Suprapubic skin (tissue), 4 donors: ENCODE measurements at regions not wholly inside any gene's neighbourhood (a gene's known extent, or its start where the extent isn't known, plus 50 kb on each side); places are given as distances from the start of the nearest gene placed in this dataset.
A peak's percentile ranks its signal among the peaks of the same experiment; 100 is the strongest.

Experiments used
- DNase-seq, 2 donors: peaks; one replicate each; pipeline ENCODE4 v3.0.0-alpha.2; 2019; ENCODE audit warnings: low spot score in 2 of 2
- H3K27ac ChIP-seq: fragments of 200-600 bp; sonication (generic); one replicate; pipeline ENCODE4 v1.5.1; 2019
- H3K27me3 ChIP-seq: fragments of 200-600 bp; sonication (generic); one replicate; pipeline ENCODE4 v1.5.1; 2019
- H3K36me3 ChIP-seq: fragments of 200-600 bp; sonication (generic); one replicate; pipeline ENCODE4 v1.5.1; 2019
- H3K4me1 ChIP-seq: fragments of 200-600 bp; sonication (generic); one replicate; pipeline ENCODE4 v1.5.1; 2019
- H3K4me3 ChIP-seq: fragments of 200-600 bp; sonication (generic); one replicate; pipeline ENCODE4 v1.5.1; 2019; ENCODE audit warnings: mild to moderate bottlenecking
- H3K9me3 ChIP-seq: fragments of 200-600 bp; sonication (generic); one replicate; pipeline ENCODE4 v1.5.1; 2019
- EP300 ChIP-seq: sonication (generic); formaldehyde crosslinking; IDR thresholded peaks from one replicate; pipeline ENCODE4 v1.6.1; 2017; ENCODE audit warnings: antibody characterized with exemption
- POLR2A ChIP-seq, 2 donors: fragments of 450-650 bp; IDR thresholded peaks; one replicate each; pipeline ENCODE4 v1.6.1; 2017; ENCODE audit warnings: antibody characterized with exemption in 2 of 2, mild to moderate bottlenecking in 2 of 2, moderate library complexity in 2 of 2
- POLR2AphosphoS5 ChIP-seq, 3 donors: sonication (generic); formaldehyde crosslinking; IDR thresholded peaks; one replicate each; pipeline ENCODE4 v1.6.1; 2017; ENCODE audit warnings: antibody characterized with exemption in 3 of 3
- WGBS: methylation state at CpG from one replicate; pipeline ENCODE4 v1.1.5; 2018; 5-methylcytosine and 5-hydroxymethylcytosine counted together
- TF ChIP-seq, protein P1 (sequence below), 2 donors: fragments of 200-600 bp in 1 of 2; fragments of 450-650 bp in 1 of 2; sonication (generic) in 1 of 2; IDR thresholded peaks; one replicate each; pipeline ENCODE4 v1.5.1; 2016 to 2019; ENCODE audit warnings: antibody characterized with exemption in 2 of 2, mild to moderate bottlenecking in 1 of 2, moderate library complexity in 1 of 2

DNA sequence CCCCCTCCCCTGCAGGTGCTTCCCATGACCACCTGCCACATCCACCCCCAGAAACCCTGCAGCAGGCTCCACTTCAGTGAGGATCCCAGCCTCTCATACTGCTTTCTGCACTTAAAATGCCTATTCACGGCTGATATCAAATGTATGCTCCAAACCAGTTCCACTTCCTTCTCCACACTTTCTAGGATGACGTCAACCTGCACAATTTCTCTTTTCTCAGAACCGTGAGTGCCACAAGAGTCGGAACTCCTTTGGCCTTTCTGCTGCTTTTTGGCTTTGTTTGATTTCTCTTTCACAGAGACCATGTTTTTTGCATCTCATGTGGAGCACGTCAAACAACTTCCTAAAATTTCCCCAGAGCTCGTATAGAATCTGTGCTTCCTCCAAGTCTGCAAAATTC, 378.8 kb upstream of the TNRC6C start:
- WGBS: 73% methylated on average over 6 of the region's 6 CpGs
- TF ChIP-seq, protein P1, sequence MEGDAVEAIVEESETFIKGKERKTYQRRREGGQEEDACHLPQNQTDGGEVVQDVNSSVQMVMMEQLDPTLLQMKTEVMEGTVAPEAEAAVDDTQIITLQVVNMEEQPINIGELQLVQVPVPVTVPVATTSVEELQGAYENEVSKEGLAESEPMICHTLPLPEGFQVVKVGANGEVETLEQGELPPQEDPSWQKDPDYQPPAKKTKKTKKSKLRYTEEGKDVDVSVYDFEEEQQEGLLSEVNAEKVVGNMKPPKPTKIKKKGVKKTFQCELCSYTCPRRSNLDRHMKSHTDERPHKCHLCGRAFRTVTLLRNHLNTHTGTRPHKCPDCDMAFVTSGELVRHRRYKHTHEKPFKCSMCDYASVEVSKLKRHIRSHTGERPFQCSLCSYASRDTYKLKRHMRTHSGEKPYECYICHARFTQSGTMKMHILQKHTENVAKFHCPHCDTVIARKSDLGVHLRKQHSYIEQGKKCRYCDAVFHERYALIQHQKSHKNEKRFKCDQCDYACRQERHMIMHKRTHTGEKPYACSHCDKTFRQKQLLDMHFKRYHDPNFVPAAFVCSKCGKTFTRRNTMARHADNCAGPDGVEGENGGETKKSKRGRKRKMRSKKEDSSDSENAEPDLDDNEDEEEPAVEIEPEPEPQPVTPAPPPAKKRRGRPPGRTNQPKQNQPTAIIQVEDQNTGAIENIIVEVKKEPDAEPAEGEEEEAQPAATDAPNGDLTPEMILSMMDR (IDR thresholded peaks at IDR 0.05): no peak
- no peak for TF ChIP-seq POLR2AphosphoS5 (IDR thresholded peaks at IDR 0.05)
- TF ChIP-seq EP300: no peak
- no peak for TF ChIP-seq POLR2A (IDR thresholded peaks at IDR 0.05)
- Histone ChIP-seq H3K36me3 (no peaks in the 10 kb centered on the region), H3K4me1 (no peaks in the 10 kb centered on the region), H3K27ac (no peak overlapping the region), H3K4me3 (no peak overlapping the region), H3K9me3 (no peaks in the 10 kb centered on the region), H3K27me3 (no peaks in the 10 kb centered on the region)
- peak in 1 of 2 donors; percentile 6 for DNase-seq

DNA sequence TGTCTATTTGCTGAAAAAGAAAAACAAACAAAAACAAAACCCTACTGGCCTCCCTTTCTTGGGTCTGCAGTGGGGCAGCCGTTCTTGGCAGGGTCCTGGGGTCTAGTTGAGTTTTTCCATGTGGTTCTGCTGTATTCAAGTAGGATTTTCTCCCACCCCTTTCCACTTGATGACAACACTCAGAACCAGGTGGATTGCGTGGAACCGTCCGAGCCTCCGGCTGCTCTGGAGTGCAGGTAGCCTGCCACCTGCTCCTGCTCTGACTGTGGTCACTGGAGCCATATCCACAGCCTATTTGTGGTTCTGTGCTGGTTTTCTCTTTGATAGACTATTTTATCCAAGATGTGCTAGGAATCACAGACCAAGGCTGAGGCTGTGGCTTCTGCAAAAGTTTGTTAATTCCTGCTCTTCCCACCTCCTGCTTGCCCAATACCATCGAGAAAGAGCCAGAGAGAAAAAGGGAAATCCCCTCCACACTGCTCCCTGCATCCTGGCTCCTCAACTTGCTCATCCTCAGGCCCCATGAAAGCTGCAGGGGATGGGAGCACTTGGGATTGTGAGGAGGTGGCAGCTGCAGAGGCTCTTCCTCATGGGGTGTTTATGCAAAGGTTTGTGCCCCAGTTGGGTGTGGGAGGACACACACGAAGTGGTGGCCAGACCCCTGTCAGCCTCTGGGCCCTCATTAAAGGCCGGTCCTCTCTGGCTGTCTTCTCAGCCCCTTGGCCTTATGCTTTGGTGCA, 377.8 kb upstream of the TNRC6C start:
- DNase-seq: peak; percentile 22 to 53
- TF ChIP-seq EP300 (no peak), POLR2A (IDR thresholded peaks at IDR 0.05) (no peak), POLR2AphosphoS5 (IDR thresholded peaks at IDR 0.05) (no peak)
- TF ChIP-seq, protein P1 (IDR thresholded peaks at IDR 0.05): no peak
- no peaks in the 10 kb centered on the region for H3K36me3 ChIP-seq
- no peak overlapping the region for H3K4me3 ChIP-seq
- no peaks in the 10 kb centered on the region for H3K4me1 ChIP-seq
- H3K27ac ChIP-seq: no peak overlapping the region
- no peaks in the 10 kb centered on the region for H3K9me3 ChIP-seq
- WGBS: 71% methylated on average over 8 of the region's 8 CpGs
- no peaks in the 10 kb centered on the region for H3K27me3 ChIP-seq

DNA sequence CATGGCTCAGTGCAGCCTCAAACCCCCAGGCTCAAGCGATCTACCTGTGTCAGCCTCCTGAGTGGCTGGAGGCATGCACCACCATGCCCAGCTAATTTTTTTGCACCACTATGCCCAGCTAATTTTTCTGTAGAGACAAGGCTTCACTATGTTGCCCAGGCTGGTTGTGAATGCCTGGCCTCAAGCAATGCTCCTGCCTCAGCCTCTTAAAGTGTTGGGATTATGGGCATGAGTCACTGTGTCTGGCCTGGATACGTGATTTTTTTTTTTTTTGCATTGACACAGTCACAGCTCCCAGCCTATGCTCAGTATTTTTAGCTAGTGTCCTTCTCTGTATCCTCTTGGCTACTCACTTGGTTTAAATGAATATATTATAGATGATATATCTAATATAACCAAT, 377.0 kb upstream of the TNRC6C start:
- 49% methylated on average over 2 of the region's 2 CpGs for WGBS
- peak in 1 of 2 donors; percentile 4 for DNase-seq
- no peaks in the 10 kb centered on the region for H3K4me1 ChIP-seq

DNA sequence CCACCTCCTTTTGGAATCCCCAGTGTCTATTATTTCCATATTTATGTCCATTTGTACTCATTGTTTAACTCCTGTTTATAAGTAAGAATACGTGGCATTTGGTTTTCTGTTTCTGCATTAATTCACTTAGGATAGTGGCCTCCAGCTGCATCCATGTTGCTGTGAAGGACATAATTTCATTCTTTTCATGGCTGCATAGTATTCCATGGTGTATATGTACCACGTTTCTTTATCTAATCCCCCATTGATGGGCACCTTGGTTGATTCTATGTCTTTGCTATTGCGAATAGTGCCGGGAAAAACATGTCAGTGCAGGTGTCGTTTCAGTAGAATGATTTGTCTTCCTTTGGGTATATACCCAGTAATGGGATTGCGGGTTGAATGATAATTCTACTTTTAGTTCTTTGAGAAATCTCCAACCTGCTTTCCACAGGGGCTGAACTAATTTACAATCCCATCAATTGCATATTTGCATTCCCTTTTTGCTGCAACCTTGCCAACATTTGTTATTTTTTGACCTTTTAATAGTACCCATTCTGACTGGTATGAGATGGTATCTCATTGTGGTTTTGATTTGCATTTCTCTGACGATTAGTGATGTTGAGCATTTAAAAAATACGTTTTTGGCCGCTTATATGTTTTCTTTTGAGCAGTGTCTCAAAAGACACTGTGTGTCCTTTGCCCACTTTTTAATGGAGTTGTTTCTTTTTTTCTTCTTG, 373.2 kb upstream of the TNRC6C start:
- Histone ChIP-seq H3K4me1 (no peaks in the 10 kb centered on the region), H3K9me3 (no peaks in the 10 kb centered on the region), H3K27ac (no peak overlapping the region), H3K27me3 (no peaks in the 10 kb centered on the region), H3K4me3 (no peak overlapping the region), H3K36me3 (no peaks in the 10 kb centered on the region)
- no peak for TF ChIP-seq POLR2AphosphoS5 (IDR thresholded peaks at IDR 0.05)
- TF ChIP-seq EP300: no peak
- no peak for TF ChIP-seq POLR2A (IDR thresholded peaks at IDR 0.05)
- TF ChIP-seq, protein P1 (IDR thresholded peaks at IDR 0.05): no peak
- 72% methylated on average over 9 of the region's 9 CpGs for WGBS
- no peak for DNase-seq

More for the DNA sequence above, 377.0 kb upstream of the TNRC6C start:
- TF ChIP-seq, protein P1 (IDR thresholded peaks at IDR 0.05): no peak
- TF ChIP-seq POLR2AphosphoS5 (IDR thresholded peaks at IDR 0.05) (no peak), EP300 (no peak), POLR2A (IDR thresholded peaks at IDR 0.05) (no peak)
- H3K27me3 ChIP-seq: no peaks in the 10 kb centered on the region
- no peaks in the 10 kb centered on the region for H3K9me3 ChIP-seq
- H3K4me3 ChIP-seq: no peak overlapping the region
- no peak overlapping the region for H3K27ac ChIP-seq
- H3K36me3 ChIP-seq: no peaks in the 10 kb centered on the region

DNA sequence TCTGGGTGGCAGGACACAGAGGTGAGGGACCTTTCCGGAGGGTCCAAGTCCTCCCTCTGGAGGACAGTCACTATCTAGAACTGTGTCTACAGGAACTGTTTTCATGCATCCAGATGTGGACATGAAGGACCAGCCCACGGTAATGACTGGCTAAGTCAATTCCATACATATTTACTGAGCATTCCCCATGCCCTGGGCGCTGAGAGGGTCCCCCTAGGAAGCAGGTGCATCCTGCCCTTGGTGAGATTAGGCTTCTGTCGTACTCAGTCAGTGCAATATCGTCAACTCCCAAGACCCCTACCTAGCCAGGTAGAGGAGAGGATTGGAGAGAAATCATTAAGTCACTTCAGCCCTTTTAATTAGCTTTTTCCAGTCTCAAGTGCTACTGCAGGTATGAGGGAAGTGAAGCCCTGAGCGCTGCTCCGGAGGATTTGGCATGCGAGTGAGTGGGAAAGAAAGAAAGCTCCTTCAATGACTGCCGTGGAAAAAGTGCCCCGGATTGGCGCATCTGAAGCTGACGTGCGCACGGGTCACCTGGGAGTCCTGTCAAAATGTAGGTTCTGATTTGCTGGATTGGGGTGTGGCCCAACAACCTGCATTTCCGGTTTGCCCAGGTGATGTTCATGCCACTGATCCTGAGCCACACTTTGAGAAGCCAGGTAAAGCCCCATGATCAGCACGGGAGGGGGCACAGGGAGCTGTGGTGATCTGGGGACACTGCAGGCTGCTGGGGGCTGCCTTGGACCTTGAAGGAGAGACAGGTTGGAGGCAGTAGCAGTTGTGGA, 367.4 kb upstream of the TNRC6C start:
- Histone ChIP-seq H3K27me3 (peaks cover 10% of the 10 kb centered on the region), H3K27ac (no peak overlapping the region), H3K4me1 (peaks cover 5% of the 10 kb centered on the region), H3K9me3 (no peaks in the 10 kb centered on the region), H3K36me3 (no peaks in the 10 kb centered on the region), H3K4me3 (no peak overlapping the region)
- DNase-seq: no peak
- TF ChIP-seq POLR2AphosphoS5 (IDR thresholded peaks at IDR 0.05) (no peak), EP300 (no peak), POLR2A (IDR thresholded peaks at IDR 0.05) (no peak)
- TF ChIP-seq, protein P1 (IDR thresholded peaks at IDR 0.05): no peak
- WGBS: 63% methylated on average over 15 of the region's 16 CpGs
